Right ventricle myocardium inferior (tissue), 1 donor: ENCODE measurements at regions not wholly inside any gene's neighbourhood (a gene's known extent, or its start where the extent isn't known, plus 50 kb on each side); places are given as distances from the start of the nearest gene placed in this dataset.

Experiments
- ATAC-seq: fragments of 200-7000 bp; cut with Tn5 transposase; one replicate; pipeline ENCODE4 v1.9.1; 2020; ENCODE audit warnings: mild to moderate bottlenecking, moderate library complexity
- DNase-seq: peaks from one replicate; pipeline ENCODE4 v3.0.0; 2021; ENCODE audit errors: missing footprints
- intact Hi-C: fragments of 100-400 bp; cut with DNase I; formaldehyde crosslinking; loops from one replicate; pipeline ENCODE4 v1.11.0; 2022
- donor health status: DM: no; HTN: yes; CAD: no; lungs with severe emphysema.

DNA sequence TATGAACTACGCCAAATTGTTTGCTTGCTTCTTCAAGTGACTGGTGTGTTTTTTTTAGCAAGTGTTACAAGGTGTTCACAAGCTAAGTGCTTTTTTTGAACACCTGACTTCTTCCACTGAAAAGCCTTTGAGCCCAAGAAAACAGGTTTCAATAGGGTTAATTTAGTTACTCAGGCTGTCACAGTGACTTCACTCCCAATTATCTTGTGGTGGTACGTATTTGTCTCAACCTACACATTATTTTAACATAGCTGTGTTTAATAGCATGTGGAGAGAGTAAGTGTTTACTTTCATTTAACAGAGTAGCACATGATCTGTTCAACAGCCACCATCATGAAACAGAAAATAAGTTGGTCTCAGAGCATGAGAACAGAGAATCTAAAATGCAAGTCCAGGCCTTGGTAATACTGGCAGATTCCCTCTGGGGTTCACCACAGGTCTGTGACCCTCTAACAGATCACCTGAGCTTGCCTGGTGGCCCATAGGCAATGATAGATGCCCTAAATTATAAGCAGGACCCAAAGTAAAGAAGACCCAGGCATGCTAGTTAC lies 267.7 kb upstream of the SMARCA2 start:
- intact Hi-C loops, result no loop called here

DNA sequence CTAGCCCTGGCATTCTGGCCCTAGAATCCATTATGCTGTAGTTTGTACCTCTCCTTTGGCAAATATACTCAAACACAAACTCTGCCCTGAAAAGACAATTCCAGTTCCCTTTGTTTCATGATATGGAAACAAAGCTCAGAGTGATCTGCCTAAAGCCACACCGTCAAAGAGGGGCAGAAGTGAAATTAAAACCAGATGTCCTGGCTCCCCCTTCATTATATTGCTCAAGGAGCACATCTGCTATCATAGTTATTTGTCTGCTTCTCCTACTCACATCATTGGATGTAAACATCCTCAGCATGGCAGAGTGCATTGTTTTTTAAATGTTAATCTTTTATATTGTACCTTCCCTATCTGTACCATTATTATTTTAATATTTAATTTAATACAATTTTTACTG lies 266.7 kb upstream of the SMARCA2 start:
- DNase-seq (no peak), ATAC-seq (no peak)
- intact Hi-C loops, result no loop called here

More for the DNA sequence above, 267.7 kb upstream of the SMARCA2 start:
- ATAC-seq, result no peak
- no peak for DNase-seq

DNA sequence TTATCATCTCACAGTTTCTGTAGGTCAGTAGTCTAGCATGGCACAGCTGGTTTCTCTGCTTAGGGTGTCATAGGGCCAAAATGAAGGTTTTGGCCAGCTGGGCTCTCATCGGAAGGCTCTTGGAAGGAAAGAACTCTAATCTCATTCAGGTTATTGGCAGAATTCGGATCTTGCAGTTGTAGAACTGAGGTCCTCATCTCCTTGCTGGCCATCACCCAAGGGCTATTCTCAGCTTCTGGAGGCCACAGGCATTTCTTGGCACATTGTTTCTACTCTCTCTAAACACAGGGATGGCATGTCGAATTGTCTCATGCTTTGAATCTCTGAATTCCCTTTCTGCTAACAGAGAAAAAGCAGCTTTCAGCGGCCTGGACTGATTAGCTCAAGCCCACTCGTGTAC lies 258.0 kb upstream of the SMARCA2 start:
- intact Hi-C loops, result no loop called here

DNA sequence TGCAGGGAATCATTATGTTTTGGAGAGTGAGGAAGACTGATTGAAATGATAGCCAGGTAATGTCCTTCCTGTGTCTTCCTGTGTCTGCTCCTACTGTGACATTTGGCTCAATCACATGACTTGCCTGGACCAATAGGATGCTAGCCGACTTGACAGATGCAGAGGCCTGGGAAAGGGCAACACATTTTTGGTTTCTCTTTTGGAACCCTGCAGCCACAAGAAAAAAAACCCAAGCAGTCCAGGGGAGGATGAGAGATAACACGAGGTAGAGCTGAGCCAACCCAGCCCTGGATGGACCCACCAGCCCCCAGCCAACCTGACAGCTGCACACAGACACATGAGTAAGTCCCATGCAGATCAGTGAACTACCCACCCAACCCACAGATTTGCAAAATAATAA lies 256.1 kb upstream of the SMARCA2 start:
- DNase-seq, result no peak
- intact Hi-C loops, result no loop called here
- no peak for ATAC-seq

More for the DNA sequence above, 258.0 kb upstream of the SMARCA2 start:
- ATAC-seq, result no peak
- DNase-seq, result no peak

DNA sequence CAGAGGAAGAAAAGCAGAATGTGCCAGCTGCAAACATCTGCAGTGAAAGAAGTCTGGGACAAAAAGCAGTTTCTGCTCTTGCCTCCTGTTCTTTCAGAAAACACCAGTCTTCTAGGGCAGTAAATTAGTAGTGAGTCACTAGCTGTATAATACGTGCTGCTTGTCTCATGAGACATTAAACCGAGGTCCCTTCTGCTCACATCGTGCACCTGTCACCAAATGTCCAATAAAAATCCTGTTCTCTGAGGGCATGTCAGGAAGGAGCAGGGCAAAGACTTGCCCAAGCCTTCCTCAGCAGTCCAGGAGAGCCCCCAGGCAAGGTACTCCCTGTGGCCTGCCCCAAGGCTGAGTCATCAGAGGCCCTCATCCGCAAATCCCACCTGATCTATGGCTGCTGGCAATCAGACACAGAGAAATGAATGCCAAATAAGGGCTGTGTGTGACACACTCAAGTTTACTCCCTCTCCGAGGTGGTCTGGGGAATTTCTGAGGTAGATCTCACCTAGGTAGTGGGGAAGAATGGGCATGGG lies 255.3 kb upstream of the SMARCA2 start:
- ATAC-seq (no peak), DNase-seq (no peak)
- intact Hi-C loops, result no loop called here

DNA sequence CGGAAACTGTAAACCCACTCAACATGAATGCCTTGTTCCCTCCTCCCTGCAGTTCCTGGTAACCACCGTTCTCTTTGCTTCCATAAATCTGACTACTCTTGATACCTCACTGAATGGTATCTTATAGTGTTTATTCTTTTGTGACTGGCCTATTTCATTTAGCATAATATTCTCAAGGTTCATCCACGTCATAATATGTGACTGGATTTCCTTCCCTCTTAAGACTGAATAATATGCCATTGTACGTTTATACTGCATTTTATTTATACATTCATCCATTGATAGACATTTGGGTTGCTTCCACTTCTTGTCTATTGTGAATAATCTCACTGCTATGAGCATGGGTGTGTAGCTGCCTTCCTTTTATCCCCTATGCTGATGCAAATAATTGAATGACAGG lies 253.3 kb upstream of the SMARCA2 start:
- DNase-seq (no peak), ATAC-seq (no peak)
- intact Hi-C loops, result no loop called here

DNA sequence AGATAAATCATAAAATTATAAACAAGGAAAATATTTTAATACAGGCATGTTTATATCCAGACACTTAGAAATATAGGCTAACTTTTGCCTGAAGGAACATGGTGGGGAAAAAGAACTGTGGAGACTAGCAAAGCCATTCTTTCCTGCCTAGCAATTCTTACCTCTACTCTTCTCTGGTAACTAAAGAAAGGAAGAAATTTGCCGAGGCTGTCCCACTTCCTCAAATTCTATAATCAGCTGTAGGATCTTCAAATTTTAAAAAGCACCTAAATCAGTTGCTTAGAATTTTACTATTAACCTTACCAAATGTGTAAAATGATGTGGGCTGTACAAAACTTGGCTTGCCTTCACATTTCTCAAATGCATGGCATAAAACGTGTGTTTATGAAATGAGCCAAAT lies 249.1 kb upstream of the SMARCA2 start:
- ATAC-seq (no peak), DNase-seq (no peak)
- intact Hi-C loops, result no loop called here

DNA sequence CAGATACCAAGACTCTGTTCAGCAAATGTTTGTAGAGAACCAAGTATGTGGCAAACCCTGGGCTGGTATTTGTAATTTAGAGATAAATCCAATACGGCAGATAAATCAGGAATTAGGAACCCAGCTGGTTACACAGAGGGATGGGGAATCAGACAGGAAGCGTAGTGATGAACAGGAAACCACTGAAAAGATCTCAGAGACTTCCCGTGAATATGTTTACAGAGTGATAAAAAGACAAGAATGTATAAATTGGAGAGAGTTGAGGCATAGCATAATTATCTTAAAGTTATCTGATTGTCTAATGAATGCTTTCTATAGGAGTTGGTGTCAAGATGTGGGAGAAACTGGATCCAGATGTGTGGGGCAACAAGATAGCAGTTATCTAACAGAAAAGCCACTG lies 246.6 kb upstream of the SMARCA2 start:
- ATAC-seq, result no peak
- intact Hi-C loops, result no loop called here
- no peak for DNase-seq

DNA sequence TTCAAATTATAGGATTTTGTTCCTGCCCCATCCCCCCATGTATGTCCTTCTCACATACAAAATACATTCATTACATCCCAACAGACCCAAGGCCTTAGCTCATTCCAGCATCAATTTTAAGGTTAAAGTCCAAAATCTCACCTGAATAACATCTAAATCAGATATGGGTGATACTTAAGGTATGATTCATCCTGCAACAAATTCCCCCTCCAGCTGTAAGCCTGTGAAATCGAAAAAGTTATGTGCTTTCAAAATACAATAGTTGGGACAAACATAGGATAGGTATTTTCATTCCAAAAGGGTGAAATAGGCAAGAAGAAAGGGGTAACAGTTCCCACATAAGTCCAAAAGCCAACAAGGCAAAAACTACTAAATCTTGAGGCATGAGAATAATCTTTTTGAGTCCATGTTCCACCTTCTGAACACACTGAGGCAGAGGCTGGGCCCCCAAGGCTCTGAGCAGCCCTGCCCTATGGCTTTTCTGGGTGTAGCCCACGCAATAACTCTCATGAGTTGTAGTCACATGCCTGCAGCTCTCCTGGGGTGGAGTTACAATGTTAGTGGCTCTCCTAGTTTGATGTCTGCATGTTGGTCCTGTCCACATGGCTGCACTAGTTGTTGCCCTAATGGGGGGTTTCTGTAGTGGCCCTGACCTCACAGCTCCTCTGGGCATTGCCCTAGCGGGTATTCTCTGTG lies 243.9 kb upstream of the SMARCA2 start:
- ATAC-seq (no peak), DNase-seq (no peak)
- intact Hi-C loops, result no loop called here

DNA sequence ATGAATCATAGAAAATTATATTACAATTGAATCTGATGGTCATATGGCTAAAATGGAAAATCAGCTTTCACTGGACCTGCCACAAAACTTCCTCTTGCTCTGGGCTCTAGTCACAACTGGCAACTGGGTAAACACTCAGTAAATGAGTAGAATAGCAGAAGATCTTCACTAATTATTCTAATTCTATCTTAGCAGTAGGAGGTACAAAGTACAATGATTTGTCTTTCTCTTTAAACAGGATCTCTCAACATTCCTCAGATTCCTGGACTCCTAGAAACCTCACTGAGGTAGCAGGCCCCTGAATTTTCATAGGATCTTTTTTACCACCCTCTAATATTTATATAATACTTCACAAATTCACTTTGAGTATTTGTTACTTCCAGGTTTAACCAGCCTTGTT lies 239.9 kb upstream of the SMARCA2 start:
- DNase-seq (no peak), ATAC-seq (no peak)
- intact Hi-C loops, result no loop called here

DNA sequence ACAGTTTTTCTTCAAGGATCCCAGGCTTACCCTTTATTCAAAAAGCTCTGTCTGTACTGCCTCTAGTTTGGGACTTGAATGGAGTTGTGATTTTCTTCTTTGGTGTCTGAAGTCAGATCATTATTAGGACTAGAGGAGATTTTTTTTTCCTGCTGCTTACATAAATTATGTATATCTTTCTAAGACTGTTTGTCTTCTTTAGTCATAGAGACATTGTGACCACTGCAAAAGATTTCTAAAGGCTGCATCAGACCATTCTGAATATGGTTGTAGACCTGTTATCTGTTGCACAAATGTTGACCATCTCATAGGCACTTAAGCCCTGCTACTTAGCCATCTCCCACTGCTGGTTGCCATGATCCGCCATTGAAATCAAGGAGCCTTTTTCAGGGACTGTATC lies 238.5 kb upstream of the SMARCA2 start:
- ATAC-seq, result no peak
- intact Hi-C loops, result no loop called here
- no peak for DNase-seq

DNA sequence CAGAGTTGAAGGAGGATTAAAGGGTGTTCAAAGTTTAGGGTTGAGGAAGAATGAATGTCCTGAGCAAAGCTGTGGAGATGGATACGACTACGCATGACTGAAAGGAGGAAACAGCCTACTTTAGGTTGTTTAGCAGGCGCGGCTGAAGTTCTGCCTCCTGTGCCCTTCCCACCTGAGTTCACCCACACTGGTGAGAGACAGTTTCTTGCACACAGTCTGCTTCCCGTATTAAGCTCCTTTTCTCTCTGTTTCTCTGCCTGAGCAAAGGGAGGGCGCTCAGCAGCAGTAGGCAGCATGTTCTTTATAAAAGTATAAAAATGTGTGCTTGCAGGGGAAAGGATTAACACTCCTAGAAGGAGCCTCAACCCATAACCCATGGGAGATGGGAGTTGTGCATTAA lies 224.0 kb upstream of the SMARCA2 start:
- no peak for ATAC-seq
- intact Hi-C loops, result no loop called here
- no peak for DNase-seq

DNA sequence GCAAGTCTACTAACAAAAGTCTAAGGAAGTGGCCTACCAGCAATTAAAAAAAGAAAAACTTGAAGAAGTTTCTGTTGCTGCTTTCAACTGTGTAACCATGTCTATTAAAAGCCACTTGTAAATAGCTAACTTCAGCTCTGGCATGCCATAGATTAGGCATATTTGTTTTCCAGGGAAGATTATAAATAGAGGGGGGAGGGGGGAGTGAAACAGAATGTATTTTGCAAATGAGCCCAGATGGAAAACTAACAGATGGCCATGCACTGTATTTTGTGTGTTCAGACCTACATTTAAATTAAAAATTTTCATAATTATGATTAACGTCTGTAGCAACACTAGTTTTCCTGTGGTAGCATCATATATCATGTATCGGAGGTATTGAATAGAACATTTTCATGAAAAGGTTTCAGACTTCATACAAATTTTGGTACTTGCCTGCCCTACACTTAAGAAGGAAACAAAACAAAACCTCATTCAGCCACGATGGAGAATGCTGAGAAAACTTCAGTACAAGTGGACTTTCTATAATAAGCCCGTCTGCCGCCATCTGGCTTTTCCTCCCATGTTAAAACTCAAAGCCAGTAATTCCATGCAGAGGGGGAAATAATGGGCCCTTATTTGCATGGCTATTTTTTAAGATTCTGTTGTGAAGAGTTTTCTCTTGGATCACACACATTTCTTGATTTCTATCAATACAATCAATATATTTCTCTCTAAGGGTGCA lies 220.4 kb upstream of the SMARCA2 start:
- no peak for DNase-seq
- intact Hi-C loops, result no loop called here
- ATAC-seq, result no peak

DNA sequence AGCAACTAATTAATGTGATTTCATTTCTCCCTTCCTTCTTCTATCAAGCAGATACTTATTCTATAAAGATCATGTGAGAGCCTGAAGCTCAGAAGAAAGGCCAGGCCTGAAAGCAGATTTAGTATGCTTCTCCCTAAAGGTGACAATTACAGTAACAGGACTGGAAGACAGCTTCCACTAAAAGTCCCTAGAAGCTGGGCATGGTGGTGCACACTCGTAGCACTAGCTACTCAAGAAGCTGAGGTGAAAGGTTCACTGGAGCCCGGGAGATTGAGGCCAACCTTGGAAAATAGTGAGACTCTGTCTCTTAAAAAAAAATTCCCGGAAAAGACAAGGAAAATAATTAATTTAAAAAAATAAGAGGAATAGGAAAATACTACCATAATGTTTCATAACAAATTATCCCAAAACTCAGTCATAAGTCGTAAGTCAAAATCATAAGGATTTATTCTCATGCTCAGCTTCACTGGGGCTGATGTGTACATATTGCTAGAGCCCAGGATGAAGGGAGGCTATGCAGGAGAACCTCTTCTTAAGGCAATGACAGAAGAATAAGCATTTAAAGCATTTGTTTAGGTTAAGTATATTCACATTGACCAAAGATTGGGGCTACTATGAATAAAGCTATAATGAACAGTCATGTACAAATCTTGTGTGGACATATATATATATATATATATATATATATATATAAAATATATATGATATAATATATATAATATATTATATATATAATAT lies 210.8 kb upstream of the SMARCA2 start:
- ATAC-seq, result no peak
- intact Hi-C loops, result no loop called here

DNA sequence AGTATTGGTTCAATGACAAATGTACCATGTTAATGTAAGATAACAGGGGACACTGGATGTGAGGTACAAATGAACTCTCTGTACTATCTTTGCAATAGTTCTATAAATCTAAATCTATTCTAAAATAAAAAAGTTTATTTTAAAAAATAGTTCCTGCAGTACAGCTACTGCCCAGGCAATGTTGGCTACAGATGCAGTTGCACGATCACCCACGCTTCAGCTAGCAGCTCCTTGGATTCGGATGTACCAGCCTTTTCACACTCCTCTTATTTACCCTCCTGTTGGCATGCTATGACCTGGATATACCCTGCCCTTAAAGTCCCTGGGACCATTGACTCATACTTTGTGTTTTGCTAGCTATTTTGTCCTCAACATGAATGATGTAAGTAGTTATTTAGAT lies 185.4 kb upstream of the SMARCA2 start:
- DNase-seq, result no peak
- ATAC-seq, result no peak
- intact Hi-C loops, result no loop called here

More for the DNA sequence above, 210.8 kb upstream of the SMARCA2 start:
- DNase-seq, result no peak

DNA sequence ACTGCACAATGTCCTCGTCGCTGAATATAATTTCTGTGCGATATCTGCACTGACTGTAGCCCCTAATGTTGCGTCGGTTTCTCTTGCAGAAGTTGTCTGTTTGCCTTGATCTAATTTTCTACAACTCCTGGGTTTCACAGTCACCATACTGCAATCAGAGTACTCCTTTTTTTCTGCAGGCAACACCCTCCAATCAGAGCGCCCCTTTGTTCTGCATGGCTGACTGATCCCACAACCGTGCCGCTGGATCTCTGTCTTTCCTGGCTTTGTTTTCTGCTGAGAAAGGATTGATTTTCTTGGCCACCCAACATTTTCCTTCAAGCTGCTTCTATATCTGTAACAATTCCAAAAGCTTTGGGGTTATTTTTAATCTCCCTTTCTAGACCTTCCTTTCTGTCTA lies 182.2 kb upstream of the SMARCA2 start:
- intact Hi-C loops, result no loop called here
- no peak for ATAC-seq
- no peak for DNase-seq

DNA sequence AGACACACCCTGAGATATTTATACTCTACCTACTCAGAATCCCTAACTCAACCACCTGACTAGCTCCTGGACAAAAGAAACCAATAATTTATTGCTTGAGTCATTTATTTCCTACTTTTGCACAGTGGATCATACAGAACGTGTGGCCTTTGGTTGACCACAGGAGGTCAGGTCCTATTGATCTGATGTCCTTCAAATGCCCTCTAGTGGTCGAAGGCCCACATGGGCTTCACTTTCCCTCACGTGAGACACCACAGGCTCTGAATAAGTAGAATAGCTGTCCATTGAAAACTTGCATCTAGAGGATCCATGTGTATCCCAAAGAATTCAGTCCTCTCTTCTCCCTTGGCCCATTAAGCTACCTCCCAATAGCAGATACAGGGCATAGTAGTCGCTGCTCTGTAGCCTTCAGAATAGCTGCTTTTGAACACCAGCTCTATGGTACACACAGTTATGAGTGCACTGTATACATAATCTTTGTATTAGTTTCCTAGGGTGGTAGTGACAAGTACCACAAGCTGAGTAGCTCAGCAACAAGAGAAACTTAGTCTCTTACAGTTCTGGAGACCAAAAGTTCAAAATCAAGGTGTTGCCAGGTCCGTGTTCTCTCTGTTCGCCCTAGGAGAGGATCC lies 177.6 kb upstream of the SMARCA2 start:
- ATAC-seq (no peak), DNase-seq (no peak)
- intact Hi-C loops, result no loop called here

DNA sequence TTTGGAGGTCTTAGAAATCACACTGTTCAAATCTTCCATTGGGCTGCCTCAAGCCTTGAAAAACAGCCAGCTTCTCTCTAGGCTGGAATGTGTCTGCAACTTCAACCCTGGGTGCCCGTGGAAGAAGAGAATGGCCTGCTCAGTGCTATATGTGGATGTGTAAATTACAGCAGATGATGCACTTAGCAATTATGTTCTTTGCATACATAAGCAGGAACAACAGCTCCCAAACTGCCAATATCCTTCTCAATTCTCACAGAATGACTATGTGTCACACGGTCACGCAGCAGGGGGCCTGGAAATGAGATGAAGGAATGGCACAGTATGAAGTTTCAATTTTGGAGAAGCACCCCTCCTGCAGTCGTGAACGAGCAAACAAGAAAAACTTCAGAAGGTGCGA lies 175.2 kb upstream of the SMARCA2 start:
- ATAC-seq (no peak), DNase-seq (no peak)
- intact Hi-C loops, result no loop called here

DNA sequence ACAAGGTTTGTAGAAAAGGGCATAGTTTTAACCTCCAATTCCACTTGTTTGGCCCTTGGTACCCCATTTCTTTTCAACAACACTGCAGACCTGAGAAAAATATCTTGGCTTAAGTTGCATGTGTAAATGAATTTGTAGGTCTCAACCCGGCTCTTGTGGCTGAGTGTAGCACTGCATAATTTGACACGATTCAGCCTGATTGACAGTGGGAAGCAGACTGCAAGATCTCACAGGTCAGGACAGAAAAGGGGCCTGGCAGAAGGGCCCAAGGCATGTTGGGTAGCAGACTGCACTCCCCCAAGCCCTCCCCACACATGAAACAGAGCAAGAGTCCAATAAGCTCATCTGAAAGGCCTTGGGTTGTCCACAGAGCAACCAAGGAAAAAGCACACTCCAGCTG lies 169.7 kb upstream of the SMARCA2 start:
- intact Hi-C loops, result no loop called here
- ATAC-seq (no peak), DNase-seq (no peak)
